Neutrophil (primary cell): ENCODE measurements at regions not wholly inside any gene's neighbourhood (a gene's known extent, or its start where the extent isn't known, plus 50 kb on each side); places are given as distances from the start of the nearest gene placed in this dataset.

Source experiments
- H3K27ac ChIP-seq: fragments of 200-600 bp; sonication (generic); 2 replicates; pipeline ENCODE4 v1.5.1; 2016; ENCODE audit warnings: mild to moderate bottlenecking, moderate library complexity
- H3K27me3 ChIP-seq: fragments of 200-600 bp; sonication (generic); 2 replicates; pipeline ENCODE4 v1.6.0; 2016; ENCODE audit warnings: mild to moderate bottlenecking
- H3K36me3 ChIP-seq: fragments of 200-600 bp; sonication (generic); 2 replicates; pipeline ENCODE4 v1.5.1; 2017
- H3K4me1 ChIP-seq, 2 experiments: fragments of 200-600 bp in 1 of 2; sonication (generic) in 1 of 2; 1 replicate in 1 of 2; 2 replicates in 1 of 2; pipeline versions ENCODE4 v1.5.1 to v1.6.1; 2013 to 2016; ENCODE audit warnings: low read depth in 1 of 2, low read length in 1 of 2, mild to moderate bottlenecking in 1 of 2, moderate library complexity in 1 of 2; ENCODE audit not compliant: control insufficient read depth in 1 of 2, insufficient read depth in 1 of 2
- H3K4me3 ChIP-seq, 2 experiments: fragments of 200-600 bp in 1 of 2; sonication (generic) in 1 of 2; 1 replicate in 1 of 2; 2 replicates in 1 of 2; pipeline ENCODE4 v1.5.1; 2013 to 2016; ENCODE audit warnings: low read depth in 1 of 2, low read length in 1 of 2, mild to moderate bottlenecking in 1 of 2, moderate library complexity in 1 of 2
- H3K9me3 ChIP-seq: fragments of 200-600 bp; sonication (generic); 2 replicates; pipeline ENCODE4 v1.5.1; 2016
- TF ChIP-seq, protein P1 (sequence below): fragments of 200-600 bp; sonication (generic); IDR thresholded peaks from 2 replicates; pipeline ENCODE4 v1.5.1; 2016; ENCODE audit warnings: antibody characterized with exemption

DNA sequence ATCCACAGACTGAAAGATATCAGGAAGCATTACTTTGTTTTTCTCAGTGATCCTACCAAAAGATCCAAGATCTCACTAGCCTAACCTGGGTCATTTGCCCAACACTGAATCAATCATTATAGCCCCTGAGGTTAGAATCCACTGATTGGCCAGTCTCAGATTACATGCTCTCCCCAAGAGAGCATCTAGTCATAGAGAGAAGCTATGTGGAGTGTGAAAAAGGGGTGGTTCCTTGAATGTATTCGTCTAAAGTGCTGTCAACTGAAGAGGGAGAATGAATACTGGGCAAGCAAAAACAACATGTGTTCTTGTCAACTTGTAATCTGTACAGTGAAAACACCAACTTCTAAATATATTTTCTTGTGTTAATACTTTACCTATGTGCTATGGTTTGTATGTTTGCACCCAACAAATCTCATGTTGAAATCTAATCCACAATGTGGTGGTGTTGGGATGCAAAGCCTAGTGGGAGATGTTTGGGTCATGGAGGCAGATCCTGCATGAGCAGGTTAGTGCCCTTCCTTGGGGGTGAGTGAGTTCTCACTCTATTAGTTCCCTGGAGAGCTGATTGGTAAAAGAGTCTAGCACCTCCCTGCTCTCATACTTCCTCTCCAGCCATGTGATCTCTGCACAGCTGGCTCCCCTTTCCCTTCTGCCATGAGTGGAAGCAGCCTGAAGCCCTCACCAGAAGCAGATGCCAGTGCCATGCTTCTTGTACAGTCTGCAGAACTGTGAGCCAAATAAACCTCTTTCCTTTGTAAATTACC is 60.3 kb upstream of the PJA2 start:
- TF ChIP-seq, protein P1, sequence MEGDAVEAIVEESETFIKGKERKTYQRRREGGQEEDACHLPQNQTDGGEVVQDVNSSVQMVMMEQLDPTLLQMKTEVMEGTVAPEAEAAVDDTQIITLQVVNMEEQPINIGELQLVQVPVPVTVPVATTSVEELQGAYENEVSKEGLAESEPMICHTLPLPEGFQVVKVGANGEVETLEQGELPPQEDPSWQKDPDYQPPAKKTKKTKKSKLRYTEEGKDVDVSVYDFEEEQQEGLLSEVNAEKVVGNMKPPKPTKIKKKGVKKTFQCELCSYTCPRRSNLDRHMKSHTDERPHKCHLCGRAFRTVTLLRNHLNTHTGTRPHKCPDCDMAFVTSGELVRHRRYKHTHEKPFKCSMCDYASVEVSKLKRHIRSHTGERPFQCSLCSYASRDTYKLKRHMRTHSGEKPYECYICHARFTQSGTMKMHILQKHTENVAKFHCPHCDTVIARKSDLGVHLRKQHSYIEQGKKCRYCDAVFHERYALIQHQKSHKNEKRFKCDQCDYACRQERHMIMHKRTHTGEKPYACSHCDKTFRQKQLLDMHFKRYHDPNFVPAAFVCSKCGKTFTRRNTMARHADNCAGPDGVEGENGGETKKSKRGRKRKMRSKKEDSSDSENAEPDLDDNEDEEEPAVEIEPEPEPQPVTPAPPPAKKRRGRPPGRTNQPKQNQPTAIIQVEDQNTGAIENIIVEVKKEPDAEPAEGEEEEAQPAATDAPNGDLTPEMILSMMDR, result no peak
- Histone ChIP-seq H3K36me3 (no peaks in the 10 kb centered on the region), H3K9me3 (no peaks in the 10 kb centered on the region), H3K4me1 (no peaks in the 10 kb centered on the region), H3K4me3 (no peak overlapping the region), H3K27ac (no peak overlapping the region), H3K27me3 (no peaks in the 10 kb centered on the region)

DNA sequence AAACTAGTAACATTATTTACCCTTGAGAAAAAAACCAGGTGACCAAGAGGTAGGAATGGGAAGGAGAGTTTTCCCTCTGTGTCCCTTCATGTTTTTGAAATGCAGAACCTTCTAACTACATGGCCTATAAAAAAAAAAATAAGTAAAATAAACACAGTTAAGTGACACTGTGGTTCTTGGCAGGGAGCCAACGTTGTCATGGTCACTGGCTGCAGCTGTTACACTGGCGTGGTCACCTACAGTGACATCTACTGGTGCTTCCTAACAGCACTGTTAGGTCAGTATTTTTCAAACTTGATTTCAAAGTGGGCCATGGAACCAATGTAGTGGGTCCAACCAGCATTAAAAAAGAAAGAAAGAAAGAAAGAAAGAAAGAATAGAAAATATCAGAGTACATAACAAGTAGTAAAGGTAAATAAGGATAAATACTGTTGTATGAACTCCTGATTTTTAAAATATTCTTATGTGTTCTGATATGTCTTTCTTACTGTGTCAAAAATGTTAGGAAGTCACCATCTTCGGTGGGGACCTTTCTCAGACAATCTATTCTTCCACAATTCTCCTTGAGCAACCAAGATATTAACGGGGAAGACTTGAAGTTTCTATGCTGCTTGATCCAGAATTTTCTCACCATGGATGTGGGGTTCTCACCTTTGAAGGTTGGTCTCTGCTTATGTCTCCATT is 59.1 kb upstream of the PJA2 start:
- no peaks in the 10 kb centered on the region for H3K4me1 ChIP-seq
- TF ChIP-seq, protein P1, result peak; percentile 44
- H3K4me3 ChIP-seq, result no peak overlapping the region
- no peaks in the 10 kb centered on the region for H3K27me3 ChIP-seq
- no peaks in the 10 kb centered on the region for H3K9me3 ChIP-seq
- no peak overlapping the region for H3K27ac ChIP-seq
- no peaks in the 10 kb centered on the region for H3K36me3 ChIP-seq

DNA sequence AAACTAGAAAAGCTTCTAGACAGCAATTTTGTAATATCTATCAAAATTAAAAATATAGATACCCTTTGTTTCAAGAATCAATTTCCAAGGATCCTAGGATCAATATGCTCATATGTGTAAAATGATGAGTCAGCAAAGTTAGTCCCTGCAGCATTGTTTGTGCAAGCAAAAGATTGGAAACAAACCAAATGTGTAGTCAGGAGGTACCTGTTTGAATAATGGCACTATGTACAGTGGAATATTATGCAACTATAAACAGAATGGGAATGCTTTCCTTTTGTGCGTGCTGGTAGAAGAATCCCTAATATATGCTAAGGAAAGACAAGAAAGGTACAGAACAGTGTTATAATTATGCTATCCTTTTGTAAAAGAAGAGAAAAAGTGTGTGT is 58.5 kb upstream of the PJA2 start:
- Histone ChIP-seq H3K27ac (no peak overlapping the region), H3K4me3 (no peak overlapping the region), H3K9me3 (no peaks in the 10 kb centered on the region), H3K4me1 (no peaks in the 10 kb centered on the region), H3K27me3 (no peaks in the 10 kb centered on the region), H3K36me3 (no peaks in the 10 kb centered on the region)
- TF ChIP-seq, protein P1, result no peak

DNA sequence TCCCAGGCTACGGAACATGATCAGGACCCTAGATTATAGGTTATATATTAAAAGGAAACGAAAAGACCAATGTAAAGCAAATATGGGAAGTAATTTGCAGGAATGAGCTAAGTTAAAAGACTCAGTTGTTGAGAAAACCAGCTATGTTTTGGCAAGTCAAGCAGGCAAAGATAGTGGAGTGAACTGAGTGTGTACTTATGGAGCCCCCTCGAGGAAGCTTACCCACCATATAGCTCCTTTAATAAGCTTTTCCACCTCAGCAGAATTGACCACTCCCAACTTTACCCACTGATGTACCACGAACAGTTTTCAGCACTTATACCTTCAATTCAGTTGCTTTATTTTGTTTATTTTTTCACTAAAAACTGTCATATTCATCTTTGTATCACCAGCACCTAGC is 57.3 kb upstream of the PJA2 start:
- H3K36me3 ChIP-seq, result no peaks in the 10 kb centered on the region
- no peak overlapping the region for H3K4me3 ChIP-seq
- TF ChIP-seq, protein P1, result no peak
- H3K27ac ChIP-seq, result no peak overlapping the region
- H3K9me3 ChIP-seq, result no peaks in the 10 kb centered on the region
- H3K27me3 ChIP-seq, result no peaks in the 10 kb centered on the region
- no peaks in the 10 kb centered on the region for H3K4me1 ChIP-seq
